Tibial nerve (tissue), 4 donors: ENCODE measurements at regions not wholly inside any gene's neighbourhood (a gene's known extent, or its start where the extent isn't known, plus 50 kb on each side); places are given as distances from the start of the nearest gene placed in this dataset.

Experiments used
- CTCF ChIP-seq, 5 experiments: fragments of 200-600 bp in 3 of 5; fragments of 450-650 bp in 2 of 5; sonication (generic) in 3 of 5; IDR thresholded peaks; one replicate each; pipeline ENCODE4 v1.5.1; 2016 to 2019; ENCODE audit warnings: antibody characterized with exemption in 5 of 5, mild to moderate bottlenecking in 3 of 5, moderate library complexity in 2 of 5
- EP300 ChIP-seq, 2 donors: sonication (generic); formaldehyde crosslinking; IDR thresholded peaks; one replicate each; pipeline ENCODE4 v1.6.1; 2017; ENCODE audit warnings: antibody characterized with exemption in 2 of 2, mild to moderate bottlenecking in 1 of 2
- POLR2A ChIP-seq, 2 donors: fragments of 450-650 bp; IDR thresholded peaks; one replicate each; pipeline ENCODE4 v1.6.1; 2017; ENCODE audit warnings: antibody characterized with exemption in 2 of 2, mild to moderate bottlenecking in 2 of 2, moderate library complexity in 2 of 2

DNA sequence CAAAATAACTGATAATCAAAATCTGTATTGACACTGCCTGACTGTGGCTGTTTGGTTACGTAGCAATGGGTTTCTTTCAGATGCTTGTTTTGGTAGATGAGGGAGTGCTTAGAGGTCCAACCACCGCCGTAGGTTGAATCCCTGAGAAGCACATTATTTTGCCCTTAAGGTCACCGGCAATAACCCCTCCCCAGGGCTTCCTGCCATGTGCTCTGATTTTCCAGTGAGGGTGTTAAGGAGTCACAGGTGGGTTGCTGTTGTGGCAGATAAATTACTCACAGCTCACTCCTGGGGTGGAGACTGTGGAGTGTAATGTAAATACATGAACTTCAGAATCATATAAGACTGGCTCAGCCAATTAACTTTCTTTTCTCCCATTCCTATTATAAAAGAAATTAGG, 81.5 kb upstream of the ZP4 start:
- TF ChIP-seq CTCF (IDR thresholded peaks at IDR 0.05), result no peak
- no peak for TF ChIP-seq POLR2A (IDR thresholded peaks at IDR 0.05)
- no peak for TF ChIP-seq EP300 (IDR thresholded peaks at IDR 0.05)
